Esophagus squamous epithelium (tissue), 5 donors: ENCODE measurements at regions not wholly inside any gene's neighbourhood (a gene's known extent, or its start where the extent isn't known, plus 50 kb on each side); places are given as distances from the start of the nearest gene placed in this dataset.
"Not testable (repeated sequence)": the region's sequence is repeated elsewhere in the genome, so short reads cannot be mapped to it uniquely, and the experiment has no call there.

Experiments used
- DNase-seq: peaks from one replicate; lab custom pipeline; 2025; lab: John Stamatoyannopoulos, UW
- H3K27ac ChIP-seq, 4 donors: fragments of 200-600 bp; sonication (generic); one replicate each; pipeline ENCODE4 v1.5.1; 2016 to 2019; ENCODE audit warnings: mild to moderate bottlenecking in 1 of 4
- H3K27me3 ChIP-seq, 4 donors: fragments of 200-600 bp; sonication (generic); 1 replicate in 3 of 4; 2 replicates in 1 of 4; pipeline versions ENCODE4 v1.5.1 to v1.6.0; 2017 to 2021; ENCODE audit warnings: antibody characterized with exemption in 1 of 4
- H3K36me3 ChIP-seq, 3 donors: fragments of 200-600 bp; sonication (generic); one replicate each; pipeline ENCODE4 v1.5.1; 2016 to 2019
- H3K4me1 ChIP-seq, 3 donors: fragments of 200-600 bp; sonication (generic); one replicate each; pipeline ENCODE4 v1.5.1; 2017 to 2019
- H3K4me3 ChIP-seq, 4 donors: fragments of 200-600 bp; sonication (generic); 1 replicate in 3 of 4; 2 replicates in 1 of 4; pipeline ENCODE4 v1.5.1; 2016 to 2019; ENCODE audit warnings: mild to moderate bottlenecking in 2 of 4, moderate library complexity in 1 of 4
- H3K9me3 ChIP-seq, 3 donors: fragments of 200-600 bp; sonication (generic); one replicate each; pipeline ENCODE4 v1.5.1; 2016 to 2019
- CTCF ChIP-seq, 6 experiments: fragments of 450-650 bp in 4 of 6; fragments of 200-600 bp in 2 of 6; sonication (generic) in 2 of 6; IDR thresholded peaks; one replicate each; pipeline ENCODE4 v1.5.1; 2016 to 2019; ENCODE audit warnings: antibody characterized with exemption in 6 of 6, mild to moderate bottlenecking in 4 of 6, moderate library complexity in 4 of 6
- POLR2A ChIP-seq, 4 donors: fragments of 450-650 bp; IDR thresholded peaks; one replicate each; pipeline ENCODE4 v1.6.1; 2017; ENCODE audit warnings: antibody characterized with exemption in 4 of 4, mild to moderate bottlenecking in 4 of 4, moderate library complexity in 3 of 4
- WGBS, 2 donors: methylation state at CpG; one replicate each; pipeline ENCODE4 v1.1.5; 2018; 5-methylcytosine and 5-hydroxymethylcytosine counted together
- intact Hi-C: fragments of 100-400 bp; cut with DNase I; formaldehyde crosslinking; loops from one replicate; pipeline ENCODE4 v1.15.0; 2022
- donor health status: DM: yes; HTN: yes; CAD: no.

- WGBS, 2 donors = 39 to 48% methylated on average over 2 of the region's 2 CpGs
- TF ChIP-seq POLR2A (IDR thresholded peaks at IDR 0.05) (no peak), CTCF (IDR thresholded peaks at IDR 0.05) (no peak)
Measured at GRCh38 chr7:122248472-122248871, 56.1 kb downstream of the FEZF1 start.

GRCh38 chr7:122238729-122239128 lies 65.8 kb downstream of the FEZF1 start:
- DNase-seq, H3K4me3 ChIP-seq, H3K27ac ChIP-seq, H3K27me3 ChIP-seq, H3K36me3 ChIP-seq, intact Hi-C loops, H3K4me1 ChIP-seq, H3K9me3 ChIP-seq: not testable (repeated sequence)
- WGBS, 2 donors = 80 to 83% methylated on average over 1 to 8 of the region's 14 CpGs

More at GRCh38 chr7:122248472-122248871, 56.1 kb downstream of the FEZF1 start:
- intact Hi-C loops = no loop called here
- H3K27ac ChIP-seq = no peak overlapping the region
- H3K9me3 ChIP-seq = no peaks in the 10 kb centered on the region
- no peaks in the 10 kb centered on the region for H3K4me1 ChIP-seq
- H3K27me3 ChIP-seq = no peaks in the 10 kb centered on the region
- no peaks in the 10 kb centered on the region for H3K36me3 ChIP-seq
- DNase-seq = no peak
- no peak overlapping the region for H3K4me3 ChIP-seq

GRCh38 chr7:122238297-122238696 lies 66.3 kb downstream of the FEZF1 start:
- DNase-seq, H3K9me3 ChIP-seq, H3K36me3 ChIP-seq, H3K4me1 ChIP-seq, intact Hi-C loops, H3K27me3 ChIP-seq: not testable (repeated sequence)
- Histone ChIP-seq H3K4me3 (peak overlapping the region in 2 of 4 donors; percentile 14 to 27), H3K27ac (peak overlapping the region in 2 of 4 donors; percentile 20 to 64)
- 88 to 93% methylated on average over 12 to 13 of the region's 13 CpGs for WGBS, 2 donors

GRCh38 chr7:122225874-122226273 lies 78.7 kb downstream of the FEZF1 start:
- DNase-seq = no peak
- H3K9me3 ChIP-seq = no peaks in the 10 kb centered on the region
- TF ChIP-seq POLR2A (IDR thresholded peaks at IDR 0.05) (no peak), CTCF (IDR thresholded peaks at IDR 0.05) (no peak)
- WGBS, 2 donors = 59 to 64% methylated on average over 3 of the region's 3 CpGs
- H3K36me3 ChIP-seq = no peaks in the 10 kb centered on the region
- no peak overlapping the region for H3K27ac ChIP-seq
- no peaks in the 10 kb centered on the region for H3K4me1 ChIP-seq
- intact Hi-C loops = loop anchor here (10.0 kb wide), 1 partner anchor 131 kb away; no protein-coding TSS in a partner anchor
- no peaks in the 10 kb centered on the region for H3K27me3 ChIP-seq
- H3K4me3 ChIP-seq = no peak overlapping the region

GRCh38 chr7:122219253-122219865 lies 75.3 kb upstream of the AASS start:
- H3K27ac ChIP-seq = no peak overlapping the region
- H3K4me1 ChIP-seq = no peaks in the 10 kb centered on the region
- H3K4me3 ChIP-seq = no peak overlapping the region
- H3K27me3 ChIP-seq = no peaks in the 10 kb centered on the region
- no peak for DNase-seq
- intact Hi-C loops = loop anchor here (5.0 kb wide), 1 partner anchor 308 kb away; no protein-coding TSS in a partner anchor
- no peaks in the 10 kb centered on the region for H3K36me3 ChIP-seq
- H3K9me3 ChIP-seq = no peaks in the 10 kb centered on the region
- TF ChIP-seq CTCF (IDR thresholded peaks at IDR 0.05) = peak; percentile 22 to 76 (median 64)
- TF ChIP-seq POLR2A (IDR thresholded peaks at IDR 0.05) = no peak

GRCh38 chr7:122217125-122217524 lies 73.1 kb upstream of the AASS start:
- Histone ChIP-seq H3K36me3 (no peaks in the 10 kb centered on the region), H3K4me1 (no peaks in the 10 kb centered on the region), H3K4me3 (no peak overlapping the region), H3K27ac (no peak overlapping the region), H3K27me3 (no peaks in the 10 kb centered on the region), H3K9me3 (no peaks in the 10 kb centered on the region)
- TF ChIP-seq POLR2A (IDR thresholded peaks at IDR 0.05) (no peak), CTCF (IDR thresholded peaks at IDR 0.05) (no peak)
- WGBS, 2 donors = 34 to 51% methylated on average over 3 of the region's 3 CpGs
- DNase-seq = no peak
- intact Hi-C loops = loop anchor here (5.0 kb wide), 1 partner anchor 310 kb away; no protein-coding TSS in a partner anchor
